ENCODE measurements at regions not wholly inside any gene's neighbourhood (a gene's known extent, or its start where the extent isn't known, plus 50 kb on each side); places are given as distances from the start of the nearest gene placed in this dataset.
"Not testable (repeated sequence)": the region's sequence is repeated elsewhere in the genome, so short reads cannot be mapped to it uniquely, and the experiment has no call there.

GRCh38 chr14:49946320-49947141 lies 53.6 kb downstream of the ARF6 start:
- DNase-seq (ENCODE audit: low read depth in 2 of 2): no peak

DNA sequence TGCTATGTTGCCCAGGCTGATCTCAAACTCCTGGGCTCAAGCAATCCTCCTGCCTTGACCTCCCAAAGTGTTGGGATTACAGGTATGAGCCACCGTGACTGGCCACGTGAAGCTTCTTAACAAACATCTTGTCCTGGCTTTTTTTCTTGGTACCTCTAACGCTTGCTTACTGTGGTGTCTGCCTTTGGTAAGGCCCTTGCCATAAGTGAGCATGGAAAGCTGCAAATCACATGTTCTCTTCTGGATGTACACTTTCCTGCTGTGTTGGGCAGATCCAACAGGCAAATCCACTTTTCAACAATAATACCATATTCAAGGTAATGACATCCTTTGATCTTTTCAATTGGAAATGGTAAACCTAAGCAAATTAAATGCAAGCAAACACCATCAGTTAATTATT lies 54.6 kb downstream of the ARF6 start:
- no peak for DNase-seq (ENCODE audit: low read depth in 2 of 2)

- no peak for DNase-seq (ENCODE audit: low read depth in 2 of 2)
Measured at GRCh38 chr14:49950275-49951228, 57.7 kb downstream of the ARF6 start.

GRCh38 chr14:49951229-49951607 lies 58.3 kb downstream of the ARF6 start:
- DNase-seq (ENCODE audit: low read depth in 2 of 2): no peak

- no peak for DNase-seq (ENCODE audit: low read depth in 2 of 2)
Measured at GRCh38 chr14:49951691-49952345, 58.9 kb downstream of the ARF6 start.

DNA sequence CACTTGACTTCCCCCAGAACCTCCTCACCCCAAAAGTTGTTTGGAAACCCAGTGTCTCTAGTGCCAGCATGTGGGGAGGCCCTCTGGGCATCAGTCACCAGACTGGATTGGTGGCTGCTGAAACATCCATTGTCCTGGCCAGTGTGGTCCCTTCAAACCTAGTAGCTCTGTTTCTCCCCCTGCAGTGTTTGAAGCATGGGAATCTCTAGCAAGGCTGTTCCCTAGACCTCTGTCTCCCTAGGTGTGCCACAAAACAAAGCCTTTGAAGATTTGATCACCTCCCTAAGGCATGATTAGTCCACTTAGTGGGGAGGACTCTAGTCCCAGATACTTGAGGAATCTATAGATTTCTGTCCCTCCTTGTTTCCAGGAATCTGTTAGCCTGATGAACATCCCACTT lies 60.3 kb downstream of the ARF6 start:
- no peak for DNase-seq (ENCODE audit: low read depth in 2 of 2)

GRCh38 chr14:49954171-49954631 lies 61.3 kb downstream of the ARF6 start:
- no peak for DNase-seq (ENCODE audit: low read depth in 2 of 2)

GRCh38 chr14:49955024-49955423 lies 62.1 kb downstream of the ARF6 start:
- DNase-seq (ENCODE audit: low read depth in 2 of 2): no peak

GRCh38 chr14:49957089-49957852 lies 64.4 kb downstream of the ARF6 start:
- DNase-seq (ENCODE audit: low read depth in 2 of 2): no peak

DNA sequence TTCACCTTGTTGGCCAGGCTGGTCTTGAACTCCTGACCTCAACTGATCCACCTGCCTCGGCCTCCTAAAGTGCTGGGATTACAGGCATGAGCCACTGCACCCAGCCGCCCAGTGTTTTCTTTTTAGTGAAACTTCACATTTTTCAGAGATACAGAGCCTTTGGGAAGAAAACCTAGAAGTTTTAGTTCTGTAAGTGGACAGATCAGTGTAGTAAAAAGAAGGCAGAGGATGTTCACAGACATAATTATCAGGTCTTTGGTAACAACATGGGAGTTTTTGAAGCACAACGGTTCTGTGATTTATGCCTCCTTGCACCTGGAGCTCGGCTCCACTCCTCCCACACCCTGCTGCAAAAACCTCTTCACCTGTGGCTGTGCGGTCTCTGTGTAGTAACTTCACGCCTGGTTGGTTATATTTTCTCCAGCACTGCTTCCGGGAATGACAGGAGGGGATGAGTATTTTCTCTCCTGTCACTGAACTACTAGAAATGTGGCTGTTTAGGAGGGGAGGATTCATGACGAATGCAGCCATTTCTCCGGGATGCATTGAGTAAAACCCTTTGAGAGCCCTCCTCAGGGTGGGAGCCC lies 67.0 kb downstream of the ARF6 start:
- DNase-seq (ENCODE audit: low read depth in 2 of 2): no peak

- no peak for DNase-seq (ENCODE audit: low read depth in 2 of 2)
Measured at GRCh38 chr14:49960453-49960852, 67.6 kb downstream of the ARF6 start.

DNA sequence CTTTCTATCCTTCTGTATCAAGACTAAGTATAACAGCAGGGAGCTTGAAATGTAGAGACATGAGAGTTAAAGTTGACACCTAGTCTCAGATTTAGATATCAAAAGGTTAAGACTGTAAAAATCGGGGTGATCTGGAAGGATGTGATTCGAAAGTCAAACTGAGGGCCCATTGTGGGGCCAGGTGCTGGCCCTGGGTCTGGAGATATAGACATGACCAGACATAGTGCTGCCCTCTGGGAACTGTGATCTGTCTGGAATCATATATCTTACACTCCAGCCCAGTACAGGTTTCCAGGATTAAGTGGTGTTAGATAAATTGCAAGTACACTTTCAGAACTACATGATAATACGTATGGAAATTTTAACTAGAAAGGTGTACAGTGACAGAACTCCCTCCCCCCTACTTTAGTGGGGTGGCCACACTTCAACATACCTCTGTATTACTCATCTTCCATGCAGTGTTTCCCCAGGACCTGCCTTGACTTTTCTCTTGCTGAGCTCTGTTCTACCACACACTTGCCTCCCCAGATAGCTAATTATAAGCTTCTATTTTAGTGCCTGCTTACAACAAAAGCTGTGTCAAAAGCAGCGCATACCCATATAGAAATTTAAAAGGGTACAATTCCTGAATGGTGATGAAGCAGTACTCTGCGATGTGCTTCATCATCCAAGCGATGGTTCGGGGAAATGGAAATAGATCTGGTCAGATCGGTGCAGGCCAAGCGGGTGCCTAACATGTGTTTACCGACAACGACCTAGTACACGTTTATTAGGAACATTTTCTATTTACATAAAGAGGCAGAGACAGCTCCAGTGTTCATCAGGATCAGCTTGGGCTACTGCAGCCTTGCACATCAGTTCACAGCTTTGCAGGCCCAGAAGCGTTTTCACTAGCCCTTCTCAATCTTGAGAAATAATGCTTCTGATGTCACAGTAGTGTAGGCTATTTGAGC lies 68.7 kb downstream of the ARF6 start:
- no peak for DNase-seq (ENCODE audit: low read depth in 2 of 2)

DNA sequence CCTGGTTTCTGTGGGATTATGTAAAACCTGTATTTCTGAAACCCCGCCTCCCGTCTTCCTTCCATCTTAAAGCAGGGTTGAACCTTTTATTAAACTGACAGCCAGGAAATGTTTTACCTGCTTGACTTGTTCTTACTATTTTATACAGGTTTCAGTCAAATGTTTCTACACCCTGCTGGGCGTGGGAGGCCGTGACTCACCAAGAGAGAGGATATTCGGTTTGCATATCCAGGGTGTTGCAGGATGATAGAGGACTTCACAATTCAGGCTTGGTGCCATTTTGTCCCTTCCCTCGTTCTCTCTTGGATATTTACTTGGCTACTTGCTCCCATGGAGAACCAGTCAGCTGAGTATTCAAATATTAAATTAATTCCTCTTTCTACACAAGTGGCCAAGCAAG lies 69.7 kb downstream of the ARF6 start:
- DNase-seq (ENCODE audit: low read depth in 2 of 2): no peak

DNA sequence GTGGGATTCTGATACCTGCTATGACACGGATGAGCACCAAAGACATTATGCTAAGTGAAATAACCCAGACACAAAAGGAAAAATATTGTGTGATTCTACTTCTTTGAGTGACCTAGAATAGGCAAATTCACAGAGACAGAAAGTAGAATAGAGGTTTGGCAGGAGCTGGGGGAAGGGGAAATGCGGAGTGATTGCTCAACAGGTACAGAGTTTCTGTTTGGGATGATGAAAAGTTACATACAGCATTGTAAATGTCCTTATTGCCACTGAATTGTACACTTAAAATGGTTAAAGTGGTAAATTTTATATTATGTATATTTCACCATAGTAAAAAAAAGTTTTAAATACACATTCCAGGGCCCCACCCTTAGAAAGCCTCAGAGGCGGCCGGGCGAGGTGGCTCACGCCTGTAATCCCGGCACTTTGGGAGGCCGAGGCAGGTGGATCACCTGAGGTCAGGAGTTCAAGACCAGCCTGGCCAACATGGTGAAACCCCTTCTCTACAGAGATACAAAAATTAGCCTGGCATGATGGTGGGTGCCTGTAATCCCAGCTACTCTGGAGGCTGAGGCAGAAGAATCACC lies 72.3 kb downstream of the ARF6 start:
- DNase-seq (ENCODE audit: low read depth in 2 of 2): not testable (repeated sequence)

- no peak for DNase-seq (ENCODE audit: low read depth in 2 of 2)
Measured at GRCh38 chr14:49966304-49966809, 73.5 kb downstream of the ARF6 start.

GRCh38 chr14:49966971-49967630 lies 74.2 kb downstream of the ARF6 start:
- no peak for DNase-seq (ENCODE audit: low read depth in 2 of 2)

- no peak for DNase-seq (ENCODE audit: low read depth in 2 of 2)
Measured at GRCh38 chr14:49969961-49970360, 77.1 kb downstream of the ARF6 start.

DNA sequence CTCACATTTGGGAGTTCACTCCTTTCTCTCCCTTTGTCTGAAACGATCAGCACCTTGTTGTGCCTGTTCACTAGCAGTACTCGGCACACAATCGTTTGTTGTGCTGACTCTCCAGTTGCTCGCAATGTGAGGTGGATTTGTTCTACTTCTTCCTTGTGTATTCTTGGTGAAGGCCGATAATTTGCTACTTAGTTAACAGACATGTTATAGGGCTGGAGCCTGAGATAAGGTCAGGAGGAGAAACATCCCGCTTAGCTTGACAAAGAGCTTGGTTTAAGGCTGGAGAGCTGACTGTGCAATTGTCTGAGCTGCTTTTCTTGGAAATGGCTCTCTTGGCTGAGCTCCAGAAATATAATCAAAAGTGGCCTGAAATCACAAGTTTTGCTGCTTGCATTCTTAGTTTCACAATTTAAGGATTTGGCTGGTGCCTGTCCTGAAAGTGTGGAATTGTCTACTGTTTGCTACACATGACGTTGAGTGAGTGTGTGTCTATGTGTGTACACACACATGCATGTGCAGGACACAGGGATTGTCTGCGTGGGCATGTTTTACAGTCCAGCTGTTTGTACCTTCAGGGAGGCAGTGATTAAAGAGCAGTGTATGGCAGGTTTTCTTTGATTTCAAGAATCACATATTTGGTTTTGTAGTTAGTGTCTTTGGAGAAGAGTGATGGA lies 77.7 kb downstream of the ARF6 start:
- no peak for DNase-seq (ENCODE audit: low read depth in 2 of 2)
